ENCODE measurements at regions not wholly inside any gene's neighbourhood (a gene's known extent, or its start where the extent isn't known, plus 50 kb on each side); places are given as distances from the start of the nearest gene placed in this dataset.

- TF ChIP-seq, protein P1, sequence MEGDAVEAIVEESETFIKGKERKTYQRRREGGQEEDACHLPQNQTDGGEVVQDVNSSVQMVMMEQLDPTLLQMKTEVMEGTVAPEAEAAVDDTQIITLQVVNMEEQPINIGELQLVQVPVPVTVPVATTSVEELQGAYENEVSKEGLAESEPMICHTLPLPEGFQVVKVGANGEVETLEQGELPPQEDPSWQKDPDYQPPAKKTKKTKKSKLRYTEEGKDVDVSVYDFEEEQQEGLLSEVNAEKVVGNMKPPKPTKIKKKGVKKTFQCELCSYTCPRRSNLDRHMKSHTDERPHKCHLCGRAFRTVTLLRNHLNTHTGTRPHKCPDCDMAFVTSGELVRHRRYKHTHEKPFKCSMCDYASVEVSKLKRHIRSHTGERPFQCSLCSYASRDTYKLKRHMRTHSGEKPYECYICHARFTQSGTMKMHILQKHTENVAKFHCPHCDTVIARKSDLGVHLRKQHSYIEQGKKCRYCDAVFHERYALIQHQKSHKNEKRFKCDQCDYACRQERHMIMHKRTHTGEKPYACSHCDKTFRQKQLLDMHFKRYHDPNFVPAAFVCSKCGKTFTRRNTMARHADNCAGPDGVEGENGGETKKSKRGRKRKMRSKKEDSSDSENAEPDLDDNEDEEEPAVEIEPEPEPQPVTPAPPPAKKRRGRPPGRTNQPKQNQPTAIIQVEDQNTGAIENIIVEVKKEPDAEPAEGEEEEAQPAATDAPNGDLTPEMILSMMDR (IDR thresholded peaks at IDR 0.05; ENCODE audit: extremely low read depth in 1 of 2, insufficient read depth in 1 of 2, low read depth in 1 of 2, low read length in 2 of 2) = no peak
- TF ChIP-seq POLR2A (IDR thresholded peaks at IDR 0.05; ENCODE audit: low read depth, low read length) (no peak), EZH2 (IDR thresholded peaks at IDR 0.05; ENCODE audit: borderline replicate concordance, low read depth, low read length, severe bottlenecking) (no peak), JUN (IDR thresholded peaks at IDR 0.05; ENCODE audit: borderline replicate concordance, insufficient read depth, insufficient read length, low read depth) (no peak), MAX (IDR thresholded peaks at IDR 0.05; ENCODE audit: insufficient read depth, insufficient read length) (no peak), MYC (IDR thresholded peaks at IDR 0.05; ENCODE audit: low read depth, low read length) (no peak)
Measured at GRCh38 chr6:19086480-19086879, 699.3 kb downstream of the RNF144B start.

All from endothelial cell of umbilical vein (primary cell).